GM21515 (cell line): ENCODE measurements at regions not wholly inside any gene's neighbourhood (a gene's known extent, or its start where the extent isn't known, plus 50 kb on each side); places are given as distances from the start of the nearest gene placed in this dataset.
"Not testable (repeated sequence)": the region's sequence is repeated elsewhere in the genome, so short reads cannot be mapped to it uniquely, and the experiment has no call there.

Source experiments
- ATAC-seq: cut with Tn5 transposase; IDR thresholded peaks from one replicate; pipeline ENCODE4 v1.9.1; 2021; ENCODE audit not compliant: unreplicated experiment

- ATAC-seq, result no peak
These were observed 1206.3 kb downstream of the OTOL1 start for GRCh38 chr3:162702768-162703385.

- ATAC-seq, result no peak
These were observed 1207.6 kb downstream of the OTOL1 start for GRCh38 chr3:162704238-162704637.

- no peak for ATAC-seq
These were observed 1208.3 kb downstream of the OTOL1 start for GRCh38 chr3:162704799-162705385.

GRCh38 chr3:162708394-162708793 lies 1211.8 kb downstream of the OTOL1 start:
- ATAC-seq, result not testable (repeated sequence)

- ATAC-seq, result not testable (repeated sequence)
These were observed 1212.5 kb downstream of the OTOL1 start for GRCh38 chr3:162708942-162709706.

GRCh38 chr3:162710332-162711112 lies 1213.9 kb downstream of the OTOL1 start:
- no peak for ATAC-seq

- ATAC-seq, result not testable (repeated sequence)
These were observed 1220.5 kb downstream of the OTOL1 start for GRCh38 chr3:162717074-162717473.

GRCh38 chr3:162718697-162719096 lies 1222.1 kb downstream of the OTOL1 start:
- ATAC-seq, result no peak

- ATAC-seq, result no peak
These were observed 1223.2 kb downstream of the OTOL1 start for GRCh38 chr3:162719684-162720341.

GRCh38 chr3:162721736-162722135 lies 1225.1 kb downstream of the OTOL1 start:
- ATAC-seq, result no peak

- ATAC-seq, result no peak
These were observed 1225.7 kb downstream of the OTOL1 start for GRCh38 chr3:162722337-162722736.

- ATAC-seq, result not testable (repeated sequence)
These were observed 1226.2 kb downstream of the OTOL1 start for GRCh38 chr3:162722796-162723195.

GRCh38 chr3:162729686-162730085 lies 1233.1 kb downstream of the OTOL1 start:
- ATAC-seq, result no peak

GRCh38 chr3:162731961-162732360 lies 1235.4 kb downstream of the OTOL1 start:
- not testable (repeated sequence) for ATAC-seq

GRCh38 chr3:162738784-162739183 lies 1242.2 kb downstream of the OTOL1 start:
- no peak for ATAC-seq

GRCh38 chr3:162740941-162741596 lies 1244.5 kb downstream of the OTOL1 start:
- no peak for ATAC-seq

- ATAC-seq, result no peak
These were observed 1245.6 kb downstream of the OTOL1 start for GRCh38 chr3:162742159-162742717.

GRCh38 chr3:162743091-162743490 lies 1246.5 kb downstream of the OTOL1 start:
- ATAC-seq, result no peak

- ATAC-seq, result no peak
These were observed 1264.2 kb downstream of the OTOL1 start for GRCh38 chr3:162760789-162761188.
